ENCODE measurements at regions not wholly inside any gene's neighbourhood (a gene's known extent, or its start where the extent isn't known, plus 50 kb on each side); places are given as distances from the start of the nearest gene placed in this dataset.
A peak's percentile ranks its signal among the peaks of the same experiment; 100 is the strongest.

- Histone ChIP-seq H3K4me1 (ENCODE audit: control insufficient read depth in 2 of 3, insufficient read depth in 2 of 3, low read depth in 1 of 3, low read length in 3 of 3) (no peaks in the 10 kb centered on the region), H3K27me3 (ENCODE audit: control insufficient read depth, insufficient read depth, low read length) (no peaks in the 10 kb centered on the region), H3K9me3 (ENCODE audit: control insufficient read depth in 2 of 3, insufficient read depth in 1 of 3, low read length in 3 of 3) (peaks cover 0 to 11% (median 0%) of the 10 kb centered on the region in 3 donors), H3K9ac (ENCODE audit: low read length in 3 of 3) (no peak overlapping the region), H3K4me3 (ENCODE audit: low read length in 3 of 3) (no peak overlapping the region), H3K27ac (ENCODE audit: low read depth in 2 of 2, low read length in 2 of 2) (no peak overlapping the region), H3K36me3 (ENCODE audit: control insufficient read depth in 2 of 3, insufficient read depth in 3 of 3, low read length in 3 of 3) (no peaks in the 10 kb centered on the region)
- no peak for DNase-seq
- TF ChIP-seq CTCF (IDR thresholded peaks at IDR 0.05; ENCODE audit: borderline replicate concordance, extremely low read depth, insufficient read depth) = no peak
- FAIRE-seq = no peak
- intact Hi-C loops (cut with DNase I) = no loop called here
Measured at GRCh38 chr2:211026109-211026508, 469.7 kb downstream of the CPS1 start.

GRCh38 chr2:211027976-211028375 lies 471.6 kb downstream of the CPS1 start:
- H3K9me3 ChIP-seq (ENCODE audit: control insufficient read depth in 2 of 3, insufficient read depth in 1 of 3, low read length in 3 of 3) = peaks cover 0 to 11% (median 0%) of the 10 kb centered on the region in 3 donors
- H3K27ac ChIP-seq (ENCODE audit: low read depth in 2 of 2, low read length in 2 of 2) = no peak overlapping the region
- FAIRE-seq (no peak), DNase-seq (no peak)
- H3K36me3 ChIP-seq (ENCODE audit: control insufficient read depth in 2 of 3, insufficient read depth in 3 of 3, low read length in 3 of 3) = no peaks in the 10 kb centered on the region
- H3K4me1 ChIP-seq (ENCODE audit: control insufficient read depth in 2 of 3, insufficient read depth in 2 of 3, low read depth in 1 of 3, low read length in 3 of 3) = no peaks in the 10 kb centered on the region
- H3K4me3 ChIP-seq (ENCODE audit: low read length in 3 of 3) = no peak overlapping the region
- intact Hi-C loops (cut with DNase I) = no loop called here
- no peaks in the 10 kb centered on the region for H3K27me3 ChIP-seq (ENCODE audit: control insufficient read depth, insufficient read depth, low read length)
- no peak overlapping the region for H3K9ac ChIP-seq (ENCODE audit: low read length in 3 of 3)
- TF ChIP-seq CTCF (IDR thresholded peaks at IDR 0.05; ENCODE audit: borderline replicate concordance, extremely low read depth, insufficient read depth) = no peak

GRCh38 chr2:211033765-211034164 lies 477.4 kb downstream of the CPS1 start:
- Histone ChIP-seq H3K9ac (ENCODE audit: low read length in 3 of 3) (no peak overlapping the region), H3K9me3 (ENCODE audit: control insufficient read depth in 2 of 3, insufficient read depth in 1 of 3, low read length in 3 of 3) (no peaks in the 10 kb centered on the region), H3K27ac (ENCODE audit: low read depth in 2 of 2, low read length in 2 of 2) (no peak overlapping the region), H3K4me1 (ENCODE audit: control insufficient read depth in 2 of 3, insufficient read depth in 2 of 3, low read depth in 1 of 3, low read length in 3 of 3) (no peaks in the 10 kb centered on the region), H3K36me3 (ENCODE audit: control insufficient read depth in 2 of 3, insufficient read depth in 3 of 3, low read length in 3 of 3) (no peaks in the 10 kb centered on the region), H3K27me3 (ENCODE audit: control insufficient read depth, insufficient read depth, low read length) (no peaks in the 10 kb centered on the region), H3K4me3 (ENCODE audit: low read length in 3 of 3) (no peak overlapping the region)
- peak; percentile 13 for TF ChIP-seq CTCF (IDR thresholded peaks at IDR 0.05; ENCODE audit: borderline replicate concordance, extremely low read depth, insufficient read depth)
- FAIRE-seq (no peak), DNase-seq (peak in 1 of 5 donors; percentile 14)
- intact Hi-C loops (cut with DNase I) = no loop called here

- intact Hi-C loops (cut with DNase I) = no loop called here
- Histone ChIP-seq H3K27me3 (ENCODE audit: control insufficient read depth, insufficient read depth, low read length) (no peaks in the 10 kb centered on the region), H3K27ac (ENCODE audit: low read depth in 2 of 2, low read length in 2 of 2) (no peak overlapping the region), H3K4me1 (ENCODE audit: control insufficient read depth in 2 of 3, insufficient read depth in 2 of 3, low read depth in 1 of 3, low read length in 3 of 3) (no peaks in the 10 kb centered on the region), H3K4me3 (ENCODE audit: low read length in 3 of 3) (no peak overlapping the region), H3K9ac (ENCODE audit: low read length in 3 of 3) (no peak overlapping the region), H3K9me3 (ENCODE audit: control insufficient read depth in 2 of 3, insufficient read depth in 1 of 3, low read length in 3 of 3) (no peaks in the 10 kb centered on the region), H3K36me3 (ENCODE audit: control insufficient read depth in 2 of 3, insufficient read depth in 3 of 3, low read length in 3 of 3) (no peaks in the 10 kb centered on the region)
- DNase-seq (peak in 2 of 5 donors; percentile 44 to 55), FAIRE-seq (no peak)
- TF ChIP-seq CTCF (IDR thresholded peaks at IDR 0.05; ENCODE audit: borderline replicate concordance, extremely low read depth, insufficient read depth) = peak; percentile 40
Measured at GRCh38 chr2:211035548-211036185, 479.3 kb downstream of the CPS1 start.
